K562 (cell line): ENCODE measurements at regions not wholly inside any gene's neighbourhood (a gene's known extent, or its start where the extent isn't known, plus 50 kb on each side); places are given as distances from the start of the nearest gene placed in this dataset.

Source experiments
- ARID2 ChIP-seq: fragments of 450-650 bp; IDR thresholded peaks from 2 replicates; pipeline ENCODE4 v1.6.1; 2017; ENCODE audit warnings: antibody characterized with exemption, mild to moderate bottlenecking
- CCAR2 ChIP-seq: fragments of 200-400 bp; formaldehyde crosslinking; IDR thresholded peaks from 2 replicates; pipeline ENCODE4 v1.6.1; 2017; ENCODE audit warnings: mild to moderate bottlenecking, low read depth, low read length
- CTCF ChIP-seq, 3 experiments: IDR thresholded peaks in 2 of 3; conservative IDR thresholded peaks in 1 of 3; 2 replicates each; pipeline ENCODE4 v1.5.1; 2011 to 2012; ENCODE audit warnings: low read length in 3 of 3, mild to moderate bottlenecking in 3 of 3, control low read depth in 2 of 3, improper control_type of control experiment in 1 of 3, inconsistent platforms in 1 of 3, low read depth in 1 of 3, mixed read lengths in 1 of 3, moderate library complexity in 1 of 3; ENCODE audit not compliant: insufficient read depth in 2 of 3
- ETV6 ChIP-seq, 3 experiments: fragments of 150-350 bp in 1 of 3; sonication (generic) in 1 of 3; formaldehyde crosslinking in 1 of 3; IDR thresholded peaks; 2 replicates each; pipeline versions ENCODE4 v1.6.1 to v1.8.0; 2014 to 2022; ENCODE audit warnings: borderline replicate concordance in 2 of 3, low read depth in 2 of 3, antibody characterized with exemption in 1 of 3, low read length in 1 of 3, mild to moderate bottlenecking in 1 of 3, missing genetic modification reagents in 1 of 3
- GABPA ChIP-seq: fragments of 200-800 bp; sonication (Bioruptor generic); conservative IDR thresholded peaks from 2 replicates; pipeline ENCODE4 v1.6.1; 2016; ENCODE audit warnings: low read depth, missing genetic modification characterization, missing compliant biosample characterization
- MBD1 ChIP-seq: fragments of 250-450 bp; sonication (Bioruptor Pico); IDR thresholded peaks from 2 replicates; pipeline ENCODE4 v1.8.0; 2022; ENCODE audit warnings: inconsistent platforms
- NCOR1 ChIP-seq: fragments of 450-650 bp; IDR thresholded peaks from 2 replicates; pipeline ENCODE4 v1.6.1; 2016; ENCODE audit warnings: mild to moderate bottlenecking, moderate library complexity
- NFRKB ChIP-seq: fragments of 450-650 bp; IDR thresholded peaks from 2 replicates; pipeline ENCODE4 v1.6.1; 2016; ENCODE audit warnings: low read depth
- ZNF140 ChIP-seq: fragments of 250-450 bp; sonication (Bioruptor Pico); IDR thresholded peaks from 2 replicates; pipeline ENCODE4 v1.8.0; 2021; ENCODE audit warnings: moderate library complexity, mild to moderate bottlenecking, inconsistent platforms
- ZNF232 ChIP-seq: sonication (generic); formaldehyde crosslinking; IDR thresholded peaks from 2 replicates; pipeline ENCODE4 v1.8.0; 2022; ENCODE audit warnings: mild to moderate bottlenecking, missing genetic modification reagents
- ZNF274 ChIP-seq: IDR thresholded peaks from 2 replicates; pipeline ENCODE4 v1.6.1; 2011; ENCODE audit warnings: low read depth, mild to moderate bottlenecking, low read length, moderate library complexity, borderline replicate concordance

- TF ChIP-seq ARID2 (no peak), CTCF (IDR thresholded peaks at IDR 0.05 in 2 of 3, conservative IDR thresholded peaks at IDR 0.05 in 1 of 3; ENCODE audit: insufficient read depth in 2 of 3, low read depth in 1 of 3, low read length in 3 of 3) (no peak), ZNF274 (no peak), NCOR1 (no peak), GABPA (tag) (no peak), NFRKB (no peak), CCAR2 (no peak), ETV6 (IDR thresholded peaks at IDR 0.05; ENCODE audit: borderline replicate concordance in 1 of 2, low read depth in 2 of 2, low read length in 1 of 2) (no peak), ETV6 (CRISPR knock-in tag; IDR thresholded peaks at IDR 0.05; ENCODE audit: borderline replicate concordance) (no peak), MBD1 (CRISPR knock-in tag) (no peak), ZNF232 (CRISPR knock-in tag) (no peak), ZNF140 (no peak)
These were observed 172.9 kb upstream of the BCL6 start for GRCh38 chr3:187918081-187918644.
